GM12878 (cell line): ENCODE measurements at regions not wholly inside any gene's neighbourhood (a gene's known extent, or its start where the extent isn't known, plus 50 kb on each side); places are given as distances from the start of the nearest gene placed in this dataset.
"Not testable (repeated sequence)": the region's sequence is repeated elsewhere in the genome, so short reads cannot be mapped to it uniquely, and the experiment has no call there.

Experiments used
- ATAC-seq: fragments of 200-7000 bp; cut with Tn5 transposase; 3 replicates; pipeline ENCODE4 v1.9.1; 2020; ENCODE audit warnings: mild to moderate bottlenecking, moderate library complexity
- BruUV-seq: library from RNA; stranded (reverse); fragments of 400-500 nt; replicated peaks from 2 replicates; lab custom pipeline; 2021; lab: Mats Ljungman, UMichigan
- CTCF ChIA-PET: fragments of 300-600 bp; sonication (Branson Sonifier 250); formaldehyde crosslinking; extraction: SDS; loops from one replicate; lab custom pipeline; 2021; ENCODE audit warnings: inconsistent platforms; lab: Yijun Ruan, JAX
- POLR2A ChIA-PET: fragments of 350-600 bp; formaldehyde crosslinking; extraction: SDS; loops from one replicate; lab custom pipeline; 2021; ENCODE audit warnings: inconsistent platforms; lab: Charles Lee
- RAD21 ChIA-PET: fragments of 300-600 bp; sonication (Branson Sonifier 250); formaldehyde crosslinking; loops from one replicate; lab custom pipeline; 2023; ENCODE audit warnings: antibody characterized with exemption; ENCODE audit not compliant: unreplicated experiment; lab: Charles Lee
- SMC1A ChIA-PET: fragments of 300-600 bp; sonication (Branson Sonifier 250); formaldehyde crosslinking; loops from one replicate; lab custom pipeline; 2023; ENCODE audit not compliant: unreplicated experiment, uncharacterized antibody; lab: Charles Lee
- DNase-seq: peaks from one replicate; pipeline ENCODE4 v3.0.0-alpha.2; 2011; ENCODE audit warnings: low read depth, low spot score
- FAIRE-seq: peaks from 3 replicates; lab custom pipeline; 2011; peaks lifted over from hg19 to GRCh38; lab: Jason Lieb, UNC
- H2AFZ ChIP-seq: 2 replicates; pipeline ENCODE4 v1.6.0; 2011; ENCODE audit warnings: low read depth, low read length, control low read depth; ENCODE audit not compliant: control insufficient read depth
- H3K27ac ChIP-seq: 2 replicates; pipeline ENCODE4 v1.5.1; 2011; ENCODE audit warnings: control low read depth; ENCODE audit not compliant: control insufficient read depth, insufficient read depth
- H3K27me3 ChIP-seq, 2 experiments: replicated peaks in 1 of 2; 2 replicates each; pipeline versions ENCODE4 v1.6.0 to v1.6.1; 2011; ENCODE audit warnings: low read length in 1 of 2; ENCODE audit not compliant: control insufficient read depth in 2 of 2, insufficient read depth in 2 of 2
- H3K36me3 ChIP-seq, 2 experiments: 2 replicates each; pipeline ENCODE4 v1.5.1; 2011; ENCODE audit warnings: low read length in 1 of 2; ENCODE audit not compliant: control insufficient read depth in 2 of 2, insufficient read depth in 2 of 2
- H3K4me1 ChIP-seq: 2 replicates; pipeline ENCODE4 v1.6.1; 2011; ENCODE audit warnings: mild to moderate bottlenecking, low read length, moderate library complexity, mixed read lengths; ENCODE audit not compliant: control insufficient read depth, insufficient read depth
- H3K4me2 ChIP-seq: 2 replicates; pipeline ENCODE4 v1.6.0; 2011; ENCODE audit warnings: control low read depth; ENCODE audit not compliant: control insufficient read depth, insufficient read depth
- H3K4me3 ChIP-seq: fragments of 200-600 bp; sonication (generic); 2 replicates; pipeline ENCODE4 v1.5.1; 2016
- H3K79me2 ChIP-seq: 2 replicates; pipeline ENCODE4 v1.6.0; 2011; ENCODE audit warnings: low read length; ENCODE audit not compliant: control insufficient read depth, insufficient read depth
- H3K9ac ChIP-seq: 2 replicates; pipeline ENCODE4 v1.8.0; 2011; ENCODE audit warnings: low read length, control low read depth, mixed read lengths; ENCODE audit not compliant: control insufficient read depth, insufficient read depth
- H3K9me3 ChIP-seq: replicated peaks from 3 replicates; pipeline ENCODE4 v1.5.1; 2011; ENCODE audit warnings: mild to moderate bottlenecking, low read length; ENCODE audit not compliant: control insufficient read depth, insufficient read depth
- H4K20me1 ChIP-seq: 2 replicates; pipeline ENCODE4 v1.6.0; 2011; ENCODE audit not compliant: control insufficient read depth, insufficient read depth
- ZNF592 ChIP-seq: fragments of 450-650 bp; IDR thresholded peaks from 2 replicates; pipeline ENCODE4 v1.6.1; 2017; ENCODE audit warnings: mild to moderate bottlenecking, moderate library complexity
- WGBS: methylation state at CpG from one replicate; pipeline ENCODE4 v1.1.6; 2016; ENCODE audit warnings: low lambda C conversion rate; ENCODE audit not compliant: insufficient replicate concordance, insufficient coverage; ENCODE audit errors: missing lambda C conversion rate; 5-methylcytosine and 5-hydroxymethylcytosine counted together
- in situ Hi-C: fragments of 300-500 bp; cut with MboI; formaldehyde crosslinking; loops from 9 replicates; pipeline ENCODE4 v1.14.3; 2018; ENCODE audit warnings: mixed read lengths
- intact Hi-C: fragments of 100-400 bp; cut with micrococcal nuclease; formaldehyde crosslinking; loops from one replicate; pipeline ENCODE4 v1.14.2; 2022; ENCODE audit not compliant: unreplicated experiment

GRCh38 chr6:4472222-4472621 is 304.0 kb upstream of the CDYL start (continued):
- TF ChIP-seq ZNF592, result no peak

GRCh38 chr6:4471515-4471914 is 304.7 kb upstream of the CDYL start:
- intact Hi-C loops, H3K9me3 ChIP-seq, H3K9ac ChIP-seq, FAIRE-seq, DNase-seq, H2AFZ ChIP-seq, RAD21 ChIA-PET, H3K27me3 ChIP-seq, H4K20me1 ChIP-seq, H3K4me1 ChIP-seq, H3K79me2 ChIP-seq, H3K36me3 ChIP-seq, H3K4me3 ChIP-seq, SMC1A ChIA-PET, BruUV-seq, H3K27ac ChIP-seq, in situ Hi-C loops, ATAC-seq, H3K4me2 ChIP-seq: not testable (repeated sequence)
- ChIA-PET CTCF (interaction anchor here (1.1 kb wide), 1 partner anchor 378 kb away, joined by 3 read pairs; no protein-coding TSS in a partner anchor), POLR2A (interaction anchor here (0.6 kb wide), 1 partner anchor 392 kb away, joined by 7 read pairs; no protein-coding TSS in a partner anchor)
- 58% methylated on average over 4 of the region's 4 CpGs for WGBS
